ENCODE measurements at regions not wholly inside any gene's neighbourhood (a gene's known extent, or its start where the extent isn't known, plus 50 kb on each side); places are given as distances from the start of the nearest gene placed in this dataset.

DNA sequence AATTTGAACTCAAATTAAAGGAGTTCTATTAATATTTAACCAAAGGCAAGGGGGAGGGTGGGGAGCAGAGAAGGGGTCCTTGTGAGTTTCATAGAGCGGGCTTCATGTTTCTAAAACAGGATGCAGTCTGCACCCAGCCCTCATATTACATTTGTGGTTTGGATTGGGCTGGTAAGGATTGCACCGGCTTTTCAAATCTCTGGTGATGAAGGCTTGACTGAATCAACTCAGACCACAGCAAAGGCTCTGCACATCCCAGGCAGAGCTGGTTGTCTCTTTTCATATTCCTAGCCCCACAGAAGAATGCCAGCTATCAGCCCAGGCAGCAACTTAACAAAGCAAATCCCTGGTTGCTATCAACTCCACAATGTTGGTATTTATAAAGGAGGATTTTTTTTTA is 1221.4 kb downstream of the VRK1 start:
- H3K4me3 ChIP-seq (ENCODE audit: severe bottlenecking): no peak overlapping the region
- H3K36me3 ChIP-seq (ENCODE audit: low read depth): no peaks in the 10 kb centered on the region
- no peaks in the 10 kb centered on the region for H3K4me1 ChIP-seq (ENCODE audit: insufficient read depth, poor library complexity, severe bottlenecking)
- H3K27me3 ChIP-seq (ENCODE audit: insufficient read depth, poor library complexity, severe bottlenecking): no peaks in the 10 kb centered on the region
- ATAC-seq (ENCODE audit: low read depth) (no peak), DNase-seq (ENCODE audit: low spot score) (no peak)
- no peaks in the 10 kb centered on the region for H3K9me3 ChIP-seq (ENCODE audit: severe bottlenecking)
- H3K27ac ChIP-seq (ENCODE audit: poor library complexity, severe bottlenecking): no peak overlapping the region
- no peak for TF ChIP-seq CTCF (IDR thresholded peaks at IDR 0.05; ENCODE audit: poor library complexity, severe bottlenecking)

DNA sequence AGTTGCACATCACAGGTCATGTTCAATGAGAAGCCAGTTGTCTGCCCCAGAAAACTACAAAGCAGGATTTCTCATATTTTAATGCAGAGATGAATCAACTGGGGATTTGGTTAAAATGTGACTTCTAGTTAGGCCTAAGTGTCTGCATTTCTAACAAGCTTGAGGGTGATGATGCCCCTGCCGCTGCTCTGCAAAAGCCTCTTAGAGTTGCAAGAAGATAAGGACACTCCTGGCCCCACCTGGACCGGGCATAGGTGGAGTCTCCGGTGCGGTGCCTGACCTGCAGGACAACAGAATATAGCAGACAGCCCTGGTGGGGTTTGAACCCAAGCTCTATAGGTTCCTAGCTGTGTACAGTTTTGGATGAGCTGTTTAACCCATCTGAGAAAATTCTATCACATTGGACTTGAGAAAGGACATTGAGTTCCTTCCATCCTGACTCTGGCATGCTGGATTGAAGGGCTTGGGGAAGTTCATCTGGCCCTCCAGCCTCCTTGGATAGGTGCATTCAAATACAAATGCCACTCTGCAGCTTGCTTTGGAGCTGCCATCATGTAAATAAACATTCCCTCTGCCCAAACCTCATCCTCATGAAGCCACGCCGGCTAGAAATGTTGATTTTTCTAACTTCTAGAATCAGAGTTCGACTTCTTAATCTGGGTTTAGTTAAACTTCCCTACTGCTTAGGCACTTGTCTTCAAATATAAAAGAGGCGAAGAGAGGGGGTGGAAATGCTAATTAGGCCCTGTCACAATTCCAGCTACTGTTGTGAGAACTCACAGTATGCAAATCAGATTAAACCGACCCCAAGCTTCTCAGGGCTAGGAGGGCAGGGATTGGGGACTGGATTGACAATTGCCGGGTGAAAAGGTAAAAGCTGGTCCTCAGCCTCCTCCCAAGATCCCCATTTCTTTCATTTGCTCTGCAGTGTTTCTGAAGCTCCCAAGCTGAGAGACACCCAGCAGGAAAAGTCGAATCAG is 1225.6 kb downstream of the VRK1 start:
- no peak for TF ChIP-seq CTCF (IDR thresholded peaks at IDR 0.05; ENCODE audit: poor library complexity, severe bottlenecking)
- DNase-seq (ENCODE audit: low spot score) (no peak), ATAC-seq (ENCODE audit: low read depth) (no peak)
- H3K9me3 ChIP-seq (ENCODE audit: severe bottlenecking): no peaks in the 10 kb centered on the region
- H3K4me3 ChIP-seq (ENCODE audit: severe bottlenecking): no peak overlapping the region
- no peaks in the 10 kb centered on the region for H3K4me1 ChIP-seq (ENCODE audit: insufficient read depth, poor library complexity, severe bottlenecking)
- H3K27me3 ChIP-seq (ENCODE audit: insufficient read depth, poor library complexity, severe bottlenecking): no peaks in the 10 kb centered on the region
- H3K36me3 ChIP-seq (ENCODE audit: low read depth): no peaks in the 10 kb centered on the region
- no peak overlapping the region for H3K27ac ChIP-seq (ENCODE audit: poor library complexity, severe bottlenecking)

- H3K9me3 ChIP-seq (ENCODE audit: severe bottlenecking): no peaks in the 10 kb centered on the region
- ATAC-seq (ENCODE audit: low read depth) (no peak), DNase-seq (ENCODE audit: low spot score) (no peak)
- H3K4me3 ChIP-seq (ENCODE audit: severe bottlenecking): no peak overlapping the region
- no peaks in the 10 kb centered on the region for H3K36me3 ChIP-seq (ENCODE audit: low read depth)
- H3K27me3 ChIP-seq (ENCODE audit: insufficient read depth, poor library complexity, severe bottlenecking): no peaks in the 10 kb centered on the region
- TF ChIP-seq CTCF (IDR thresholded peaks at IDR 0.05; ENCODE audit: poor library complexity, severe bottlenecking): no peak
- no peaks in the 10 kb centered on the region for H3K4me1 ChIP-seq (ENCODE audit: insufficient read depth, poor library complexity, severe bottlenecking)
- H3K27ac ChIP-seq (ENCODE audit: poor library complexity, severe bottlenecking): no peak overlapping the region
Measured at GRCh38 chr14:98028162-98028561, 1231.0 kb downstream of the VRK1 start.

GRCh38 chr14:98035396-98035795 is 1236.6 kb downstream of the BCL11B start:
- Histone ChIP-seq H3K4me1 (ENCODE audit: insufficient read depth, poor library complexity, severe bottlenecking) (no peaks in the 10 kb centered on the region), H3K27ac (ENCODE audit: poor library complexity, severe bottlenecking) (no peak overlapping the region), H3K27me3 (ENCODE audit: insufficient read depth, poor library complexity, severe bottlenecking) (no peaks in the 10 kb centered on the region), H3K9me3 (ENCODE audit: severe bottlenecking) (no peaks in the 10 kb centered on the region), H3K4me3 (ENCODE audit: severe bottlenecking) (no peak overlapping the region), H3K36me3 (ENCODE audit: low read depth) (no peaks in the 10 kb centered on the region)
- no peak for DNase-seq (ENCODE audit: low spot score)
- no peak for TF ChIP-seq CTCF (IDR thresholded peaks at IDR 0.05; ENCODE audit: poor library complexity, severe bottlenecking)
- ATAC-seq (ENCODE audit: low read depth): no peak

GRCh38 chr14:98037831-98038230 is 1234.2 kb downstream of the BCL11B start:
- Histone ChIP-seq H3K27me3 (ENCODE audit: insufficient read depth, poor library complexity, severe bottlenecking) (no peaks in the 10 kb centered on the region), H3K36me3 (ENCODE audit: low read depth) (no peaks in the 10 kb centered on the region), H3K4me3 (ENCODE audit: severe bottlenecking) (no peak overlapping the region), H3K9me3 (ENCODE audit: severe bottlenecking) (no peaks in the 10 kb centered on the region), H3K27ac (ENCODE audit: poor library complexity, severe bottlenecking) (no peak overlapping the region), H3K4me1 (ENCODE audit: insufficient read depth, poor library complexity, severe bottlenecking) (no peaks in the 10 kb centered on the region)
- no peak for ATAC-seq (ENCODE audit: low read depth)
- TF ChIP-seq CTCF (IDR thresholded peaks at IDR 0.05; ENCODE audit: poor library complexity, severe bottlenecking): no peak
- no peak for DNase-seq (ENCODE audit: low spot score)

All from RWPE2 (cell line).